HepG2 (cell line): ENCODE measurements at regions not wholly inside any gene's neighbourhood (a gene's known extent, or its start where the extent isn't known, plus 50 kb on each side); places are given as distances from the start of the nearest gene placed in this dataset.

ENCODE experiments used
- BATF2 ChIP-seq: sonication (generic); formaldehyde crosslinking; IDR thresholded peaks from 2 replicates; pipeline ENCODE4 v1.8.0; 2022; ENCODE audit warnings: mild to moderate bottlenecking, missing genetic modification reagents, moderate library complexity
- EP300 ChIP-seq, 3 experiments: sonication (generic) in 1 of 3; formaldehyde crosslinking in 1 of 3; IDR thresholded peaks; 2 replicates each; pipeline versions ENCODE4 v1.5.1 to v1.6.1; 2011 to 2020; ENCODE audit warnings: low read depth in 2 of 3, low read length in 2 of 3, borderline replicate concordance in 1 of 3, improper control_type of control experiment in 1 of 3, mild to moderate bottlenecking in 1 of 3, missing genetic modification reagents in 1 of 3, moderate library complexity in 1 of 3
- PTBP1 ChIP-seq: fragments of 200-400 bp; formaldehyde crosslinking; IDR thresholded peaks from 2 replicates; pipeline ENCODE4 v1.6.1; 2018; ENCODE audit warnings: low read length, low read depth; ENCODE audit not compliant: poor library complexity, severe bottlenecking

- no peak for TF ChIP-seq BATF2
- TF ChIP-seq PTBP1 = no peak
- TF ChIP-seq EP300 (IDR thresholded peaks at IDR 0.05; ENCODE audit: low read depth in 2 of 2, low read length in 2 of 2) = no peak
- no peak for TF ChIP-seq EP300 (CRISPR knock-in tag; IDR thresholded peaks at IDR 0.05; ENCODE audit: borderline replicate concordance)
These were observed 64.9 kb upstream of the PTGFRN start for GRCh38 chr1:116844775-116845174.
